Trophoblast cell (in vitro differentiated cells and primary cell): ENCODE measurements at regions not wholly inside any gene's neighbourhood (a gene's known extent, or its start where the extent isn't known, plus 50 kb on each side); places are given as distances from the start of the nearest gene placed in this dataset.

Experiments
- DNase-seq, 2 donors: peaks; one replicate each; pipeline ENCODE4 v3.0.0-alpha.2; 2016
- H2AFZ ChIP-seq: 2 replicates; pipeline ENCODE4 v1.6.1; 2013; ENCODE audit warnings: low read length, moderate library complexity, mild to moderate bottlenecking; ENCODE audit not compliant: insufficient read depth, poor library complexity
- H2AK5ac ChIP-seq: 2 replicates; pipeline ENCODE4 v1.6.1; 2013; ENCODE audit warnings: mild to moderate bottlenecking, low read length
- H2BK120ac ChIP-seq: 2 replicates; pipeline ENCODE4 v1.6.1; 2013; ENCODE audit warnings: low read length, mild to moderate bottlenecking, moderate library complexity; ENCODE audit not compliant: insufficient read depth, poor library complexity
- H2BK12ac ChIP-seq: 2 replicates; pipeline ENCODE4 v1.6.1; 2013; ENCODE audit warnings: mild to moderate bottlenecking, low read length, moderate library complexity
- H2BK5ac ChIP-seq: 2 replicates; pipeline ENCODE4 v1.6.1; 2013; ENCODE audit warnings: low read length, low read depth, moderate library complexity, mild to moderate bottlenecking; ENCODE audit not compliant: poor library complexity
- H3K14ac ChIP-seq: 2 replicates; pipeline ENCODE4 v1.6.1; 2013; ENCODE audit warnings: mild to moderate bottlenecking, low read length
- H3K18ac ChIP-seq: 2 replicates; pipeline ENCODE4 v1.6.1; 2013; ENCODE audit warnings: mild to moderate bottlenecking, low read length
- H3K23ac ChIP-seq: 2 replicates; pipeline ENCODE4 v1.6.1; 2013; ENCODE audit warnings: low read length
- H3K27ac ChIP-seq: 2 replicates; pipeline ENCODE4 v1.5.1; 2013; ENCODE audit warnings: low read depth, mild to moderate bottlenecking, inconsistent platforms, low read length, moderate library complexity
- H3K27me3 ChIP-seq: 2 replicates; pipeline ENCODE4 v1.6.1; 2013; ENCODE audit warnings: inconsistent platforms, mild to moderate bottlenecking, low read length, moderate library complexity; ENCODE audit not compliant: insufficient read depth
- H3K36me3 ChIP-seq, 2 experiments: 1 replicate in 1 of 2; 2 replicates in 1 of 2; pipeline ENCODE4 v1.6.1; 2013; ENCODE audit warnings: low read length in 2 of 2, mild to moderate bottlenecking in 2 of 2, moderate library complexity in 1 of 2; ENCODE audit not compliant: insufficient read depth in 2 of 2, control insufficient read depth in 1 of 2
- H3K4ac ChIP-seq: 2 replicates; pipeline ENCODE4 v1.6.1; 2013; ENCODE audit warnings: low read depth, mild to moderate bottlenecking, low read length, moderate library complexity
- H3K4me1 ChIP-seq, 2 experiments: 1 replicate in 1 of 2; 2 replicates in 1 of 2; pipeline ENCODE4 v1.6.1; 2013; ENCODE audit warnings: low read length in 2 of 2, mild to moderate bottlenecking in 2 of 2, moderate library complexity in 1 of 2; ENCODE audit not compliant: insufficient read depth in 2 of 2, control insufficient read depth in 1 of 2
- H3K4me2 ChIP-seq: 2 replicates; pipeline ENCODE4 v1.6.1; 2013; ENCODE audit warnings: inconsistent platforms, mild to moderate bottlenecking, low read length, moderate library complexity
- H3K4me3 ChIP-seq: 2 replicates; pipeline ENCODE4 v1.5.1; 2013; ENCODE audit warnings: mild to moderate bottlenecking, low read depth, low read length, inconsistent platforms
- H3K79me1 ChIP-seq: one replicate; pipeline ENCODE4 v1.6.1; 2013; ENCODE audit warnings: low read length
- H3K79me2 ChIP-seq: 2 replicates; pipeline ENCODE4 v1.6.1; 2013; ENCODE audit warnings: low read length, mild to moderate bottlenecking; ENCODE audit not compliant: control insufficient read depth, insufficient read depth, poor library complexity
- H3K9ac ChIP-seq: 2 replicates; pipeline ENCODE4 v1.6.1; 2013; ENCODE audit warnings: mild to moderate bottlenecking, low read length
- H3K9me3 ChIP-seq: 2 replicates; pipeline ENCODE4 v1.6.1; 2013; ENCODE audit warnings: low read depth, mild to moderate bottlenecking, control low read depth, inconsistent platforms, low read length; ENCODE audit not compliant: insufficient read depth
- H4K12ac ChIP-seq: 2 replicates; pipeline ENCODE4 v1.6.1; 2013; ENCODE audit warnings: low read depth, mild to moderate bottlenecking, low read length, moderate library complexity
- H4K8ac ChIP-seq: 2 replicates; pipeline ENCODE4 v1.6.1; 2013; ENCODE audit warnings: low read depth, mild to moderate bottlenecking, low read length, moderate library complexity
- H4K91ac ChIP-seq: one replicate; pipeline ENCODE4 v1.6.1; 2013; ENCODE audit warnings: low read depth, mild to moderate bottlenecking, low read length, moderate library complexity
- WGBS: extraction: QIAGEN DNeasy Blood & Tissue Kit; methylation state at CpG from one replicate; pipeline ENCODE4 v1.1.7; 2013; ENCODE audit warnings: missing lambda C conversion rate; ENCODE audit not compliant: insufficient read length, insufficient coverage; ENCODE audit errors: extremely low coverage; 5-methylcytosine and 5-hydroxymethylcytosine counted together

GRCh38 chr6:98487612-98488011 is 346.8 kb upstream of the POU3F2 start:
- Histone ChIP-seq H2AFZ (no peak overlapping the region), H2AK5ac (no peak overlapping the region), H3K27me3 (no peaks in the 10 kb centered on the region), H3K27ac (no peak overlapping the region), H2BK5ac (no peak overlapping the region), H3K14ac (no peak overlapping the region), H2BK12ac (no peak overlapping the region), H3K36me3 (no peaks in the 10 kb centered on the region), H2BK120ac (no peak overlapping the region), H3K4ac (no peak overlapping the region), H4K91ac (no peak overlapping the region), H3K9me3 (no peaks in the 10 kb centered on the region), H4K8ac (no peak overlapping the region), H3K4me3 (no peak overlapping the region), H4K12ac (no peak overlapping the region), H3K79me2 (no peaks in the 10 kb centered on the region), H3K18ac (no peak overlapping the region), H3K9ac (no peak overlapping the region), H3K4me2 (no peak overlapping the region), H3K4me1 (no peaks in the 10 kb centered on the region), H3K23ac (no peak overlapping the region), H3K79me1 (no peaks in the 10 kb centered on the region)
- no peak for DNase-seq
- no CpG with 5 or more reads among the region's 1 CpG for WGBS

- H3K4me1 ChIP-seq: no peaks in the 10 kb centered on the region
- no peaks in the 10 kb centered on the region for H3K79me1 ChIP-seq
- no peak overlapping the region for H2BK120ac ChIP-seq
- H3K27ac ChIP-seq: no peak overlapping the region
- H3K23ac ChIP-seq: no peak overlapping the region
- H3K18ac ChIP-seq: no peak overlapping the region
- H2AK5ac ChIP-seq: no peak overlapping the region
- no peak overlapping the region for H3K14ac ChIP-seq
- H4K12ac ChIP-seq: no peak overlapping the region
- H3K4ac ChIP-seq: no peak overlapping the region
- H3K4me2 ChIP-seq: no peak overlapping the region
- H3K4me3 ChIP-seq: no peak overlapping the region
- WGBS: no CpG with 5 or more reads among the region's 7 CpGs
- H3K79me2 ChIP-seq: no peaks in the 10 kb centered on the region
- no peak for DNase-seq
- H3K9me3 ChIP-seq: no peaks in the 10 kb centered on the region
- H3K9ac ChIP-seq: no peak overlapping the region
- no peak overlapping the region for H2AFZ ChIP-seq
- H4K91ac ChIP-seq: no peak overlapping the region
- H2BK12ac ChIP-seq: no peak overlapping the region
- H3K36me3 ChIP-seq: no peaks in the 10 kb centered on the region
- no peaks in the 10 kb centered on the region for H3K27me3 ChIP-seq
- H4K8ac ChIP-seq: no peak overlapping the region
- no peak overlapping the region for H2BK5ac ChIP-seq
Measured at GRCh38 chr6:98498144-98498775, 336.1 kb upstream of the POU3F2 start.

GRCh38 chr6:98498866-98499265 is 335.5 kb upstream of the POU3F2 start:
- Histone ChIP-seq H4K91ac (no peak overlapping the region), H2AK5ac (no peak overlapping the region), H2AFZ (no peak overlapping the region), H3K18ac (no peak overlapping the region), H2BK120ac (no peak overlapping the region), H3K27ac (no peak overlapping the region), H3K36me3 (no peaks in the 10 kb centered on the region), H3K27me3 (no peaks in the 10 kb centered on the region), H3K4me3 (no peak overlapping the region), H3K23ac (no peak overlapping the region), H3K4me1 (no peaks in the 10 kb centered on the region), H2BK12ac (no peak overlapping the region), H3K4ac (no peak overlapping the region), H3K9ac (no peak overlapping the region), H3K4me2 (no peak overlapping the region), H3K9me3 (no peaks in the 10 kb centered on the region), H3K79me1 (no peaks in the 10 kb centered on the region), H2BK5ac (no peak overlapping the region), H4K12ac (no peak overlapping the region), H3K14ac (no peak overlapping the region), H4K8ac (no peak overlapping the region), H3K79me2 (no peaks in the 10 kb centered on the region)
- DNase-seq: no peak
- WGBS: no CpG with 5 or more reads among the region's 3 CpGs

- no peak overlapping the region for H4K91ac ChIP-seq
- no peak overlapping the region for H3K9ac ChIP-seq
- H3K9me3 ChIP-seq: no peaks in the 10 kb centered on the region
- H2BK5ac ChIP-seq: no peak overlapping the region
- no peaks in the 10 kb centered on the region for H3K79me2 ChIP-seq
- no peak overlapping the region for H3K23ac ChIP-seq
- no peaks in the 10 kb centered on the region for H3K79me1 ChIP-seq
- no peak overlapping the region for H3K4me2 ChIP-seq
- no peak overlapping the region for H2BK12ac ChIP-seq
- no peak for DNase-seq
- no peaks in the 10 kb centered on the region for H3K27me3 ChIP-seq
- no peaks in the 10 kb centered on the region for H3K36me3 ChIP-seq
- H4K12ac ChIP-seq: no peak overlapping the region
- H3K27ac ChIP-seq: no peak overlapping the region
- no peak overlapping the region for H3K14ac ChIP-seq
- H2BK120ac ChIP-seq: no peak overlapping the region
- H2AFZ ChIP-seq: no peak overlapping the region
- no peak overlapping the region for H3K4ac ChIP-seq
- H2AK5ac ChIP-seq: no peak overlapping the region
- no peak overlapping the region for H3K18ac ChIP-seq
- no peaks in the 10 kb centered on the region for H3K4me1 ChIP-seq
- no peak overlapping the region for H3K4me3 ChIP-seq
- WGBS: no CpG with 5 or more reads among the region's 2 CpGs
- H4K8ac ChIP-seq: no peak overlapping the region
Measured at GRCh38 chr6:98514073-98514720, 320.2 kb upstream of the POU3F2 start.
